ENCODE measurements at regions not wholly inside any gene's neighbourhood (a gene's known extent, or its start where the extent isn't known, plus 50 kb on each side); places are given as distances from the start of the nearest gene placed in this dataset.
A peak's percentile ranks its signal among the peaks of the same experiment; 100 is the strongest.

DNA sequence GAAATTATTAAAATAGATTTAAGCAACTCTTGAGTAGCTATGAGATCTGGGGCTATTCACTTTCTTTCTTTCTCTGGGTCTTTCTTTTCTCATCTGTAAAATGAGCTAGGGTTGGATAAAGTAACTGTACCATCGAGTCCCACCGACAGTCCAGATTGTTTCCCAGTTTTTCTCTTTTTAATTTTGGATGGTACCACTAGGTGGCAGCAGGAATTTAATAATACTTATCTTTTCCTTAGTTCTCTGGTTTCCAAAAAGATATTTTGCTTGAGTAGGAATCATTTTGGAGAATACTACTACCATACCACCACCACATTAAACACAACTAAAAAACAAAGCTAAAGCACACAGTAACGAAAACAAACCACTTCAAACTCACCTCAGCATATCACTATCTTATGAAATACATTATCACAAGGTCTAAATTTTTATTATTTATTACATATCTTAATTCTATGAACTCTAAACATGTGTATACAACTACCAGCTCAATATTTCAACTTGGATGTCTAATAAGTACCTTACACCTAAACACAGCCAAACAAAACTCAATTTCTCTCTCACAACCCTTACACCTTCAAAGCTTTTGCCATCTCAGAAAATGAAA is 584.0 kb downstream of the KCNA4 start:
- DNase-seq (peak in 2 of 5 donors; percentile 35 to 50), FAIRE-seq (peak; percentile 65)
- H3K36me3 ChIP-seq (ENCODE audit: control insufficient read depth in 2 of 3, insufficient read depth in 3 of 3, low read length in 3 of 3): no peaks in the 10 kb centered on the region
- no peaks in the 10 kb centered on the region for H3K9me3 ChIP-seq (ENCODE audit: control insufficient read depth in 2 of 3, insufficient read depth in 1 of 3, low read length in 3 of 3)
- intact Hi-C loops (cut with DNase I): no loop called here
- no peak overlapping the region for H3K9ac ChIP-seq (ENCODE audit: low read length in 3 of 3)
- TF ChIP-seq CTCF (IDR thresholded peaks at IDR 0.05; ENCODE audit: borderline replicate concordance, extremely low read depth, insufficient read depth): peak; percentile 31
- no peak overlapping the region for H3K4me3 ChIP-seq (ENCODE audit: low read length in 3 of 3)
- H3K27ac ChIP-seq (ENCODE audit: low read depth in 2 of 2, low read length in 2 of 2): no peak overlapping the region
- no peaks in the 10 kb centered on the region for H3K27me3 ChIP-seq (ENCODE audit: control insufficient read depth, insufficient read depth, low read length)
- H3K4me1 ChIP-seq (ENCODE audit: control insufficient read depth in 2 of 3, insufficient read depth in 2 of 3, low read depth in 1 of 3, low read length in 3 of 3): no peaks in the 10 kb centered on the region

DNA sequence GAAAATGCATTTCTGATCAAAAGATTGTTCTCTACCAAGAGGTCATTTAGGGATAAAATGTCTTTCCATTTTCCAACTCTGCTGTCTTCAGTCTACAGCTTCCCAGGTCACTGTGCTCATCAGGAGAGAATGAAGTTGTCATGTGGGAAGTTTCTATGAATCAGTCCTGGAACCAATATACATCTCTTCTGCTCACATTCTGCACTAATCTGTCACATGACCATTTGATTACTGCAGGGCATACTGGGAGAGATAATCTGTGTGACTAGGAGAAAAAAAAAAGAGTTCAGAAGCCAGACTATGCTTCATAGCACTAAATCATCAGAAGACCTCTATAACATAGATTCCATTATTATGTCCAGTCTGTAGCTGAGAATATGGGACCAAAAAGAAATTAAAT is 611.5 kb downstream of the KCNA4 start:
- no peak overlapping the region for H3K9ac ChIP-seq (ENCODE audit: low read length in 3 of 3)
- H3K9me3 ChIP-seq (ENCODE audit: control insufficient read depth in 2 of 3, insufficient read depth in 1 of 3, low read length in 3 of 3): no peaks in the 10 kb centered on the region
- H3K27ac ChIP-seq (ENCODE audit: low read depth in 2 of 2, low read length in 2 of 2): no peak overlapping the region
- H3K4me3 ChIP-seq (ENCODE audit: low read length in 3 of 3): no peak overlapping the region
- H3K36me3 ChIP-seq (ENCODE audit: control insufficient read depth in 2 of 3, insufficient read depth in 3 of 3, low read length in 3 of 3): no peaks in the 10 kb centered on the region
- TF ChIP-seq CTCF (IDR thresholded peaks at IDR 0.05; ENCODE audit: borderline replicate concordance, extremely low read depth, insufficient read depth): no peak
- FAIRE-seq (no peak), DNase-seq (no peak)
- intact Hi-C loops (cut with DNase I): no loop called here
- no peaks in the 10 kb centered on the region for H3K27me3 ChIP-seq (ENCODE audit: control insufficient read depth, insufficient read depth, low read length)
- no peaks in the 10 kb centered on the region for H3K4me1 ChIP-seq (ENCODE audit: control insufficient read depth in 2 of 3, insufficient read depth in 2 of 3, low read depth in 1 of 3, low read length in 3 of 3)

- Histone ChIP-seq H3K4me3 (ENCODE audit: low read length in 3 of 3) (no peak overlapping the region), H3K9ac (ENCODE audit: low read length in 3 of 3) (no peak overlapping the region), H3K27me3 (ENCODE audit: control insufficient read depth, insufficient read depth, low read length) (no peaks in the 10 kb centered on the region), H3K36me3 (ENCODE audit: control insufficient read depth in 2 of 3, insufficient read depth in 3 of 3, low read length in 3 of 3) (no peaks in the 10 kb centered on the region), H3K4me1 (ENCODE audit: control insufficient read depth in 2 of 3, insufficient read depth in 2 of 3, low read depth in 1 of 3, low read length in 3 of 3) (no peaks in the 10 kb centered on the region), H3K27ac (ENCODE audit: low read depth in 2 of 2, low read length in 2 of 2) (no peak overlapping the region), H3K9me3 (ENCODE audit: control insufficient read depth in 2 of 3, insufficient read depth in 1 of 3, low read length in 3 of 3) (no peaks in the 10 kb centered on the region)
- FAIRE-seq (no peak), DNase-seq (no peak)
- no peak for TF ChIP-seq CTCF (IDR thresholded peaks at IDR 0.05; ENCODE audit: borderline replicate concordance, extremely low read depth, insufficient read depth)
- intact Hi-C loops (cut with DNase I): no loop called here
Observed at GRCh38 chr11:29395555-29396072, 621.2 kb downstream of the KCNA4 start.

- TF ChIP-seq CTCF (IDR thresholded peaks at IDR 0.05; ENCODE audit: borderline replicate concordance, extremely low read depth, insufficient read depth): no peak
- FAIRE-seq (no peak), DNase-seq (no peak)
- Histone ChIP-seq H3K27ac (ENCODE audit: low read depth in 2 of 2, low read length in 2 of 2) (no peak overlapping the region), H3K27me3 (ENCODE audit: control insufficient read depth, insufficient read depth, low read length) (no peaks in the 10 kb centered on the region), H3K4me1 (ENCODE audit: control insufficient read depth in 2 of 3, insufficient read depth in 2 of 3, low read depth in 1 of 3, low read length in 3 of 3) (no peaks in the 10 kb centered on the region), H3K9ac (ENCODE audit: low read length in 3 of 3) (no peak overlapping the region), H3K4me3 (ENCODE audit: low read length in 3 of 3) (no peak overlapping the region), H3K9me3 (ENCODE audit: control insufficient read depth in 2 of 3, insufficient read depth in 1 of 3, low read length in 3 of 3) (no peaks in the 10 kb centered on the region), H3K36me3 (ENCODE audit: control insufficient read depth in 2 of 3, insufficient read depth in 3 of 3, low read length in 3 of 3) (no peaks in the 10 kb centered on the region)
- intact Hi-C loops (cut with DNase I): no loop called here
Observed at GRCh38 chr11:29389793-29390192, 627.0 kb downstream of the KCNA4 start.

Data from kidney (tissue), 13 donors.